ENCODE measurements at regions not wholly inside any gene's neighbourhood (a gene's known extent, or its start where the extent isn't known, plus 50 kb on each side); places are given as distances from the start of the nearest gene placed in this dataset.
"Not testable (repeated sequence)": the region's sequence is repeated elsewhere in the genome, so short reads cannot be mapped to it uniquely, and the experiment has no call there.

GRCh38 chr22:49674479-49675050, 153.1 kb downstream of the BRD1 start:
- peak; percentile 37 to 40 for DNase-seq

- DNase-seq, result no peak
These were observed 154.6 kb downstream of the BRD1 start for GRCh38 chr22:49673048-49673447.

DNA sequence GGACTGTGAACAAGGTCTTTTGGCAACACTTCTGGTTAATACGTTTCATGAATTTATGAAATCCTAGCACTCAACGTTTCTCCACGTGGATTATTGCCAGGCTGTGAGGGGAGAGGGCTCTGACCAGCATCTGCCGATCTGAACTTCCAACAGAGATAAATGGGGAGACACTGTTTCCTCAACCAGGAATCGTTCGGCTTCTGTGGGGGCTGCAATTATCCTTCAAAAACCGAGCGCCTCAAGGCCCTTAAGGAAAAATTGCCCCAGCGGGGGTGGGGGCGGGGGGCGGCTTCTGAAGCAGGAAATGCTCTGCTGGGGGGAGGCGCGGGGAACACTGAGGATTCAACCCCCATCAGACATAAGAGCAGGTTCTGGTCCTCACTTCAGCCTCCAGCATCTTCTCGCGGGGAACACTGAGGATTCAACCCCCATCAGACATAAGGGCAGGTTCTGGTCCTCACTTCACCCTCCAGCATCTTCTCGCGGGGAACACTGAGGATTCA, 155.6 kb downstream of the BRD1 start:
- no peak for DNase-seq

GRCh38 chr22:49671331-49672013, 156.2 kb downstream of the BRD1 start:
- DNase-seq, result no peak

DNA sequence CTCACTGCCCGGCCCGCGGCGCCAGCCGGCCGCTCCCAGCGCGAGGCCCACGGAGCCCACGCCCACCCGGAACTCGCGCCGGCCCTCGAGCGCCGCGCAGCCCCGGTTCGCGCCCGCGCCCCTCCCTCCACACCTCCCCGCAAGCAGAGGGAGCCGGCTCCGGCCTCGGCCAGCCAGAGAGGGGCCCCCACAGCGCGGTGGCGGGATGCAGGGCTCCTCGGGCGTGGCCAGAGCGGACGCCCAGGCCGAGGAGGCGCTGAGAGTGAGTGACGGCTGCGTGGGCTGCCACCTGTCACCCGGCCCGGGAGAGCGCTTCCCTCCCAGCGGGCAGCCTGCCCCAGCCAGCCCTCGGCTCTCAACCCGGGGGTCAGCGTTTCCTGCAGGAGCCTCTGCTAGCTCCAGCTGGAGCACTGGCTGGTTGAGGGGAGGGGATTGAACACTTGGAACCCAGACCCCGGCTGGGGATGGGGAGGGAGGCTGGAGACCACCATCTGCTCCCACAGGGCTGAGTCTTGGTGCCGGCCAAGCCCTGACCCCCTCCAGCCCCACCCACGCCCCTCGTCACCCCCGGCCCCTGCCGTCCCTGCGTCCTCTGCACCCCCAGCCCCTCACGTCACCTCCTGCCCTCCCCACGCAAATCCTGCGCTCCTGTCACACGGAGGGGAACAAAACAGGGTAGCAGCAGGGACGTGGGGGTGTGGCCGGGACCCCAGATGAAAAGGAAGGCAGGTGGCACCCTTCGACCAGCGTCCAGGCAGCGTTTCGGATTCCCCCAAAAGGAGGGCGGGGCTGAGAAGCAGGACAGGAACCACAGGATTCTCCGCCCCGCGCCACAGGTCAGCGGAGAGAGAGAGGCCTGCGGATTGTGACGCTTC, 157.0 kb downstream of the BRD1 start:
- peak; percentile 24 to 28 for DNase-seq

GRCh38 chr22:49669969-49670455, 157.7 kb downstream of the BRD1 start:
- not testable (repeated sequence) for DNase-seq

GRCh38 chr22:49669427-49669968, 158.2 kb downstream of the BRD1 start:
- DNase-seq, result not testable (repeated sequence)

- DNase-seq, result no peak
These were observed 159.3 kb downstream of the BRD1 start for GRCh38 chr22:49668402-49668801.

- peak; percentile 21 to 41 for DNase-seq
These were observed 160.4 kb downstream of the BRD1 start for GRCh38 chr22:49667236-49667635.

DNA sequence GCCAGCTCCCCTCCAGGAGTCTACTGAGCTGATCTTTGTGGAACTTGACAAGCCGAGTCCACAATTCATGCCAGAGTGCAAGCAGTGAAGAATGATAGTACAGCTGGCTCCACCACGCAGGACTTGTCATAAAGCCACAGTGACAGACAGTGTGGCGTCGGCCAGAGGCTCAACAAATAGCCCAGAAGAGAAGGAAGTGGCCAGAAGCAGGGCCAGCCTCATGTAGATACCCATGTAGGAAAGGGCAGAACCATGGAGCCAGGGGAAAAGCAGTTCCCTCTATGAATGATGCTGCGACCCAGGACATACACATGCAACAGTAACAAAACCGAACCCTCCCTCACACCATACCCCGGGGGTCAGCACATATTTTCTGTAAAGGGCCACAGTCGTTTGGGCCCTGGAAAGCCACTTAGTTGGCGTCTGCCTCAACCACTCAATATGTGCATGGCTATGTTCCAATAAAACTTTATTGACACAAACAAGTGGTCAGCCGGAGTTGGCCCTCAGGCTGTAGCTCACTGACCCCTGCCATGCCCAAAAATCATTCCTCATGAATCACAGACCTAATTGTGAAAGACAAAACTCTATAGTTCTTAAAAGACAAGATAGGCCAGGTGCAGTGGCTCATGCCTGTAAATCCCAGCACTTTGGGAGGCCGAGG, 161.4 kb downstream of the BRD1 start:
- DNase-seq, result no peak

DNA sequence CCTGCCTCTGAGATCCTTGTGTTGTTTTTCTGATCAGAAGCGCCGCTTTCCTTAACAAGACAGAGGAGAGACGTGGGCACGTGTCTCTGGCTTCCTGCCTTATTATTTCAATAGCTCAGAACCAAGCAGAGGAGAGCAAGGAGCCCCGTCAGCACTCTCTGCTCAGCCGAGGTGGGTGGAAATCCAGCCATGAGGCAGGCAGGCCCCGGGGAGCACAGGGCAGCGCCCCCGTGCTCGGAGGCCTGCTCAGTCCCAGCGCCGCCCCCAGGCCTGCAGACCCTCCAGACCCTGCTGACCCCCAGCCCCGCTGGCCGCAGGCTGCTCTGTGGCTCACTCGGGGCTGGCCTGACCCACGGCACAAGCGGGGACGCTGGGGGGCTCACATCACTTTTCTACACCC, 162.8 kb downstream of the BRD1 start:
- no peak for DNase-seq

- no peak for DNase-seq
These were observed 163.2 kb downstream of the BRD1 start for GRCh38 chr22:49664371-49664881.

GRCh38 chr22:49663823-49664222, 163.8 kb downstream of the BRD1 start:
- DNase-seq, result no peak

- DNase-seq, result no peak
These were observed 164.4 kb downstream of the BRD1 start for GRCh38 chr22:49663311-49663711.

DNA sequence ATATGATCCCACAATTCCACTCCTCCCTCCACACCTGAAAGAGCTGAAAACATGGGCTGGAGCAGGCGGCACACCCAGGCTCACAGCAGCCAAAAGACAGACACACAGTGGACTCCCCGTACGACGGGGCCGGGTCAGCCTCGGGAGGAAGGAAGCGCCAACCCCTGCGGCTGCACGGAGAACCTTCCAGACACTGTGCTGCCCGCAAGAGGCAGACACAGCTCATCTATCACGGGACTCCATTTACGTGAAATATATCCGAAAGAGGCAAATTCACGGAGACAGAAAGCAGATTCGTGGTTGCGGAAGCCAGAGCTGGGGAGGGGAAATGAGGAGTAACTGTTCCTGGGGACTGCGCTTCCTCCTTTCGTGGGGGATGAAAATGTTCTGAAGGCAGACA, 165.0 kb downstream of the BRD1 start:
- no peak for DNase-seq

DNA sequence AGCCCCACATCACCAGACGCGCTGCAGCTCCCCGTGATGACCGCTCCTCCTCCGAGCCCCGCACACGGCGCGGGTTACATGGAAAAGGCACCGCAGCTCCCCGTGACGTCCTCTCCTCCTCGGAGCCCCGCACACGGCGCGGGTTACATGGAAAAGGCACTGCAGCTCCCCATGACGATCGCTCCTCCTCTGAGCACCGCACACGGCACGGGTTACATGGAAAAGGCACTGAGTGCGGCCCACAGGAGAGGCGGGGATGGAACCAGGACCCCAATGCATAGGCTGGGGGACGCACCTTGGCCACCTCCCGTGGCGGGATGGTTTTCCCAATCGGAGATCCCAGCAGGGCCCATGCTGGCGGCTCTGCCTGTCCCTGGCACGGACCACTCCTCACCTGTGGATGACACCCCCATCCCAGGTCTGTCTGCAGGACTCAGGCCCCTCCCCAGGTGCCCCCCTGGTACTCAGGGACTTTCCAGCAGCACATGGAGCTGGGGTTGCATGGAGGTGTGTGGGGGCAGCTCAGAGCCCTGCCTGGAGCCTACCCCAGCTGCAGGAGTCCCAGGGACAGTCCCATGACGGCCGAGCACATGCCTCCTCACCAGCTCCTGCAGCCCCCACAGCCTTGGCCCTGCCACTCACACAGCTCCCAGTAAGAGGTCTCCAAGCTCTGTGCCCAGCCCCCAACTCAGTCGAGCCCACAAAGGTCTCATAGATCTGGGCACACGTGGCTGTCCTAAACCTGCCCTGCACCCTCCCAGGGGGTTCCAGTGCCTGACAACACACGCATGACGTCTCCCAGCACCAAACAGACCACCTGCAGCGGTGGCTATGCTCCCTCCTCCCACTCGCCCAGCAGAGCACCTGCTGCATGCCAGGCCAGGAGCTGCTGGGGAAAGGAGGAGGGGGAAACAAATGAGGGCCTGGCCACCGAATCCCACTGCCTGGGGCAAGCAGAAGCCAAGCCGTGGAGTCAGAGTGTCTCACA, 166.6 kb downstream of the BRD1 start:
- no peak for DNase-seq

GRCh38 chr22:49660321-49660720, 167.4 kb downstream of the BRD1 start:
- no peak for DNase-seq

GRCh38 chr22:49659924-49660315, 167.8 kb downstream of the BRD1 start:
- DNase-seq, result no peak

- no peak for DNase-seq
These were observed 168.3 kb downstream of the BRD1 start for GRCh38 chr22:49659281-49659923.

GRCh38 chr22:49658902-49659280, 168.8 kb downstream of the BRD1 start:
- DNase-seq, result no peak

All from inflammatory macrophage treated with lipopolysaccharide for 1 hour (primary cell).